Muscle of leg (tissue), 3 donors: ENCODE measurements at regions not wholly inside any gene's neighbourhood (a gene's known extent, or its start where the extent isn't known, plus 50 kb on each side); places are given as distances from the start of the nearest gene placed in this dataset.
"Not testable (repeated sequence)": the region's sequence is repeated elsewhere in the genome, so short reads cannot be mapped to it uniquely, and the experiment has no call there.

Experiments
- DNase-seq: peaks from one replicate; pipeline ENCODE4 v3.0.0; 2013
- H3K27ac ChIP-seq: one replicate; pipeline ENCODE4 v1.5.1; 2013; ENCODE audit warnings: mild to moderate bottlenecking, low read length, control low read depth
- H3K27me3 ChIP-seq: one replicate; pipeline ENCODE4 v1.6.1; 2013; ENCODE audit warnings: low read length; ENCODE audit not compliant: control insufficient read depth, insufficient read depth
- H3K36me3 ChIP-seq: one replicate; pipeline ENCODE4 v1.6.1; 2013; ENCODE audit warnings: low read length; ENCODE audit not compliant: control insufficient read depth, insufficient read depth
- H3K4me1 ChIP-seq: one replicate; pipeline ENCODE4 v1.6.1; 2013; ENCODE audit warnings: low read length; ENCODE audit not compliant: control insufficient read depth, insufficient read depth
- H3K4me3 ChIP-seq: one replicate; pipeline ENCODE4 v1.5.1; 2013; ENCODE audit warnings: low read length, control low read depth
- H3K9me3 ChIP-seq: replicated peaks from 2 replicates; pipeline ENCODE4 v1.6.1; 2013; ENCODE audit warnings: low read depth, low read length; ENCODE audit not compliant: control insufficient read depth
- WGBS: methylation state at CpG from one replicate; pipeline ENCODE4 v1.1.5; 2013; ENCODE audit warnings: missing lambda C conversion rate; ENCODE audit not compliant: insufficient coverage; 5-methylcytosine and 5-hydroxymethylcytosine counted together

DNA sequence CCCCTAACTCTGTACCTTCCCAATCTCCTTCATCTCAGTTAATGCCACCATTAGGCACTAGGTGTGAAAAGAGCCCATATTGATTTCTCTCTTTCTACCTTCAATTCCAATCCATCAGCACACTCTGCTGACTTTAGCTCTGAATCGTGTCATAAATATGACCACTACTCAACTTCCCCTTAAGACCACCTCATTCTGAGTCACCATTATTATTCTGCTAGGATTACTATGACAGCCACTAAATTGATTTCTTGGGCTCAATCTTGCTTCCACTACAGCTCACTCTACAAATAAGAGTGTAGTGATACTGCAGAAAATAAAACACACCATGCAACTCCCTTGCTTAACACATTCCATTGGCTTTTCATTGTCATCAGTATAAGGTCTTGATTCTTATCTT, 1449.0 kb upstream of the FLRT2 start:
- no peaks in the 10 kb centered on the region for H3K9me3 ChIP-seq
- H3K4me1 ChIP-seq = peaks cover 2% of the 10 kb centered on the region
- no peaks in the 10 kb centered on the region for H3K36me3 ChIP-seq
- H3K27ac ChIP-seq = no peak overlapping the region
- no peak for DNase-seq
- no peaks in the 10 kb centered on the region for H3K27me3 ChIP-seq
- 100% methylated on average over 1 of the region's 1 CpG for WGBS
- H3K4me3 ChIP-seq = no peak overlapping the region

GRCh38 chr14:84084056-84084630, 1445.8 kb upstream of the FLRT2 start:
- peaks cover 2% of the 10 kb centered on the region for H3K4me1 ChIP-seq
- H3K4me3 ChIP-seq = no peak overlapping the region
- 100% methylated on average over 1 of the region's 1 CpG for WGBS
- no peaks in the 10 kb centered on the region for H3K27me3 ChIP-seq
- no peaks in the 10 kb centered on the region for H3K36me3 ChIP-seq
- no peaks in the 10 kb centered on the region for H3K9me3 ChIP-seq
- DNase-seq = peak; percentile 65
- no peak overlapping the region for H3K27ac ChIP-seq

DNA sequence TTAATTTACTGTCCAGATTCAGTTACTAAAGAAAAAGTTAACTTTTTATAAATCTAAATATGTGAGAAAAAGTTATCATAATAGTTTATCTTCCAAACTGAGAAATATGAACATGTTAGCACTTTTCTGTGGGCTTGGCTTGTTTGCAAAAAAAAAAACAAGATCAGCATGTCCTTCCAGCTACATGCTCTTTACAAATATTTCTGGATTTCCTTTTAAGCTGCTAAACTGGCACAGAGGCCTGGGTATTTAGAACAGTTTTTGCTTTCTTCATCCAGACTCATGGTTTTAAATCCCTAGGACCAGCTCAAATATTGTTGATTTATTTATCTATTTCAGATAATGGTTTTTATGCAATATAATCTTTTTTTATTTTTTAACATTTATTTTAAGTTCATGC, 1444.5 kb upstream of the FLRT2 start:
- Histone ChIP-seq H3K27me3 (no peaks in the 10 kb centered on the region), H3K9me3 (no peaks in the 10 kb centered on the region), H3K36me3 (no peaks in the 10 kb centered on the region), H3K4me1 (peaks cover 3% of the 10 kb centered on the region), H3K27ac (no peak overlapping the region), H3K4me3 (no peak overlapping the region)
- DNase-seq = peak; percentile 65

DNA sequence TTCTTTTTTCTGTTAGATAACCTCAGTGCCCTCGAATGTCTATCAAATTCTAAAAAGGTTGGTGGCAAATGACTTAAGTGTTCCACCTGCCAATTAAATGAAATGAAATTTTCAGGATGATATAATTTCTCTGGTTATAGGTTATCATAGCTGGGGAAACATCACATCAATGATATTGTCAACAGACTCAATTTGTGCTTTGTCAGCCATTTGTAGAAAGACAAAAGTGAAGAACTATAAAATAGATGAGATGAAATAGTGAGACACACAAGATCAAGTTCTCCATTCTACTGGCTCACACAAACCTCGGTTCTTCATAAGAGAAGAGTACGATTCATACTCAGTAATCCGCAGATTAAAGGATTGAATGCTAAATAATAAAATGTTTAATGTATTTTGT, 1443.2 kb upstream of the FLRT2 start:
- peaks cover 12% of the 10 kb centered on the region for H3K4me1 ChIP-seq
- H3K27me3 ChIP-seq = no peaks in the 10 kb centered on the region
- no peaks in the 10 kb centered on the region for H3K36me3 ChIP-seq
- no peaks in the 10 kb centered on the region for H3K9me3 ChIP-seq
- no peak for DNase-seq
- no peak overlapping the region for H3K27ac ChIP-seq
- H3K4me3 ChIP-seq = no peak overlapping the region
- no CpG with 5 or more reads among the region's 4 CpGs for WGBS

GRCh38 chr14:84087986-84088531, 1441.9 kb upstream of the FLRT2 start:
- no CpG with 5 or more reads among the region's 8 CpGs for WGBS
- no peaks in the 10 kb centered on the region for H3K9me3 ChIP-seq
- no peak overlapping the region for H3K27ac ChIP-seq
- H3K4me3 ChIP-seq = no peak overlapping the region
- no peaks in the 10 kb centered on the region for H3K36me3 ChIP-seq
- peaks cover 12% of the 10 kb centered on the region for H3K4me1 ChIP-seq
- H3K27me3 ChIP-seq = no peaks in the 10 kb centered on the region
- peak; percentile 57 for DNase-seq

- Histone ChIP-seq H3K9me3 (no peaks in the 10 kb centered on the region), H3K36me3 (no peaks in the 10 kb centered on the region), H3K27ac (no peak overlapping the region), H3K4me1 (peaks cover 10% of the 10 kb centered on the region), H3K4me3 (no peak overlapping the region), H3K27me3 (no peaks in the 10 kb centered on the region)
- 28% methylated on average over 5 of the region's 6 CpGs for WGBS
- DNase-seq = peak; percentile 62
Observed at GRCh38 chr14:84090837-84091236, 1439.1 kb upstream of the FLRT2 start.

DNA sequence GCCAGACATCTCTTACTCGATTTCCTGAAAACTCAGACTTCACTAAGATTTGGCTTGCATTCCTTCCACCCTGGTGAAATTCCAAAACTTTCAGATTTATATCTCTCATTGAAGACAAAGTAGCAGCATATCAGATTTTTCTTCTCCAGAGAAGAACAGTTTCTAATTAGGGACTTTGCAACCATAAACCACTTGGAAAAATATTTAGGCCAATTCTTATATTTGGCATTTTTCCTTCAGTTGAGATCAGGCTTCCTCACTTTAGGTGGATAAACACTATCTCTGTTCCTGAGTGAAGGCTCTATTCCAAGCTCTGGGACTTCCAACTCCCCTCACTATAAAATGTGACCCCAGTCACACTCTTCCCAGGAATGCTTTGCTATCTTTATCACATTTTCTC, 1434.3 kb upstream of the FLRT2 start:
- DNase-seq = peak; percentile 91
- no CpG with 5 or more reads among the region's 1 CpG for WGBS

GRCh38 chr14:84098261-84098660, 1431.7 kb upstream of the FLRT2 start:
- WGBS = no CpG with 5 or more reads among the region's 4 CpGs
- no peaks in the 10 kb centered on the region for H3K9me3 ChIP-seq
- H3K36me3 ChIP-seq = no peaks in the 10 kb centered on the region
- H3K27ac ChIP-seq = no peak overlapping the region
- H3K27me3 ChIP-seq = no peaks in the 10 kb centered on the region
- DNase-seq = no peak
- no peak overlapping the region for H3K4me3 ChIP-seq
- no peaks in the 10 kb centered on the region for H3K4me1 ChIP-seq

More for the DNA sequence above, 1434.3 kb upstream of the FLRT2 start:
- H3K36me3 ChIP-seq = no peaks in the 10 kb centered on the region
- H3K9me3 ChIP-seq = no peaks in the 10 kb centered on the region
- no peaks in the 10 kb centered on the region for H3K27me3 ChIP-seq
- H3K4me3 ChIP-seq = no peak overlapping the region
- no peak overlapping the region for H3K27ac ChIP-seq
- H3K4me1 ChIP-seq = peaks cover 7% of the 10 kb centered on the region

GRCh38 chr14:84099560-84099959, 1430.4 kb upstream of the FLRT2 start:
- not testable (repeated sequence) for H3K4me1 ChIP-seq, H3K27ac ChIP-seq, H3K9me3 ChIP-seq, H3K36me3 ChIP-seq, H3K4me3 ChIP-seq, DNase-seq, H3K27me3 ChIP-seq
- WGBS = 93% methylated on average over 3 of the region's 27 CpGs

DNA sequence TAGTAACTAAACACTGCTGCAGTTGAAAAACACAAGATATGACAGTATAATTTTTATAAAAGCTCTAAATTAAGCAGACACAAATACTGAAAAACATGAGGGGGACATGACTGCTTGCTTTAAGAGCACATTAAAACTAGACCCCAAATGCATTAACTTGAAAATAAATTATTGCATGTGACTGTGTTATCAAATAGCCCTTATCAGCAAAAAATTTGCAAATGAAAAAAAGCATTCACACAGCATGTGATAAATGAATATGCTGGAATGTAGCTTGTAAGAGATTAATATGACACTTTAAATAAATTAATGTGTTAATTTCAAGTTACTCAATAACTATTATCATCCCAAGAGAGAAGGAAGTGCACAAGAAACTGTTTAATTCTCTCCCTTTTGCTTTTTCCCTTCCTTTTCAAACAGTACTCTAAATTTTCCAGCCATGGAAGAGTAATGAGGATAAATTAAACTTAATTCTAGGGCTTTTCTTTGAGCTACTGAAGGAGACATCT, 1422.1 kb upstream of the FLRT2 start:
- Histone ChIP-seq H3K36me3 (no peaks in the 10 kb centered on the region), H3K27ac (no peak overlapping the region), H3K4me1 (no peaks in the 10 kb centered on the region), H3K4me3 (no peak overlapping the region), H3K9me3 (peaks cover 5% of the 10 kb centered on the region), H3K27me3 (no peaks in the 10 kb centered on the region)
- DNase-seq = no peak
